ENCODE measurements at regions not wholly inside any gene's neighbourhood (a gene's known extent, or its start where the extent isn't known, plus 50 kb on each side); places are given as distances from the start of the nearest gene placed in this dataset.
"Not testable (repeated sequence)": the region's sequence is repeated elsewhere in the genome, so short reads cannot be mapped to it uniquely, and the experiment has no call there.

GRCh38 chr18:45344680-45345079 lies 270.6 kb upstream of the SLC14A2 start:
- H3K4me3 ChIP-seq; in situ Hi-C loops (cut with MboI); H3K4me1 ChIP-seq (ENCODE audit: control insufficient read depth, insufficient read depth, low read length); H3K79me2 ChIP-seq (ENCODE audit: control insufficient read depth, insufficient read depth, low read length); BruUV-seq (replicated peaks); ATAC-seq; H3K4me2 ChIP-seq (ENCODE audit: control insufficient read depth, insufficient read depth); H2AFZ ChIP-seq (ENCODE audit: control insufficient read depth, low read depth, low read length); FAIRE-seq; RAD21 ChIA-PET (ENCODE audit: unreplicated experiment); H3K27ac ChIP-seq (ENCODE audit: control insufficient read depth, insufficient read depth); POLR2A ChIA-PET; SMC1A ChIA-PET (ENCODE audit: uncharacterized antibody, unreplicated experiment); H3K9ac ChIP-seq (ENCODE audit: control insufficient read depth, insufficient read depth, low read length); DNase-seq (ENCODE audit: low read depth, low spot score); H3K36me3 ChIP-seq (ENCODE audit: control insufficient read depth in 2 of 2, insufficient read depth in 2 of 2, low read length in 1 of 2); H4K20me1 ChIP-seq (ENCODE audit: control insufficient read depth, insufficient read depth); H3K27me3 ChIP-seq (replicated peaks in 1 of 2; ENCODE audit: control insufficient read depth in 2 of 2, insufficient read depth in 2 of 2, low read length in 1 of 2); H3K9me3 ChIP-seq (replicated peaks; ENCODE audit: control insufficient read depth, insufficient read depth, low read length); intact Hi-C loops (cut with micrococcal nuclease; ENCODE audit: unreplicated experiment); CTCF ChIA-PET: not testable (repeated sequence)
- WGBS (ENCODE audit: insufficient coverage, insufficient replicate concordance, low lambda C conversion rate, missing lambda C conversion rate): 12% methylated on average over 6 of the region's 6 CpGs

GRCh38 chr18:45349019-45349418 lies 266.3 kb upstream of the SLC14A2 start:
- no peaks in the 10 kb centered on the region for H3K4me1 ChIP-seq (ENCODE audit: control insufficient read depth, insufficient read depth, low read length)
- RAD21 ChIA-PET (ENCODE audit: unreplicated experiment): no interaction called here

More at GRCh38 chr18:45349019-45349418, 266.3 kb upstream of the SLC14A2 start:
- POLR2A ChIA-PET: interaction anchor here (0.5 kb wide), 1 partner anchor 424 kb away, joined by 4 read pairs; no protein-coding TSS in a partner anchor
- no TSS peak for BruUV-seq (replicated peaks)
- FAIRE-seq (no peak), DNase-seq (ENCODE audit: low read depth, low spot score) (no peak), ATAC-seq (no peak)
- SMC1A ChIA-PET (ENCODE audit: uncharacterized antibody, unreplicated experiment): interaction anchor here (1.5 kb wide), 1 partner anchor 30 kb away, joined by 3 read pairs; no protein-coding TSS in a partner anchor
- no peaks in the 10 kb centered on the region for H3K36me3 ChIP-seq (ENCODE audit: control insufficient read depth in 2 of 2, insufficient read depth in 2 of 2, low read length in 1 of 2)
- WGBS (ENCODE audit: insufficient coverage, insufficient replicate concordance, low lambda C conversion rate, missing lambda C conversion rate): 43% methylated on average over 4 of the region's 4 CpGs
- no peak overlapping the region for H3K9ac ChIP-seq (ENCODE audit: control insufficient read depth, insufficient read depth, low read length)
- H4K20me1 ChIP-seq (ENCODE audit: control insufficient read depth, insufficient read depth): no peaks in the 10 kb centered on the region
- CTCF ChIA-PET: no interaction called here
- peaks cover 0 to 3% of the 10 kb centered on the region in 2 experiments; a peak in 1 of 4 replicates for H3K27me3 ChIP-seq (replicated peaks in 1 of 2; ENCODE audit: control insufficient read depth in 2 of 2, insufficient read depth in 2 of 2, low read length in 1 of 2)
- no peak overlapping the region for H3K4me3 ChIP-seq
- in situ Hi-C loops (cut with MboI) (no loop called here), intact Hi-C loops (cut with micrococcal nuclease; ENCODE audit: unreplicated experiment) (no loop called here)
- no peaks in the 10 kb centered on the region for H3K9me3 ChIP-seq (replicated peaks; ENCODE audit: control insufficient read depth, insufficient read depth, low read length)
- H3K27ac ChIP-seq (ENCODE audit: control insufficient read depth, insufficient read depth): no peak overlapping the region
- no peak overlapping the region for H3K4me2 ChIP-seq (ENCODE audit: control insufficient read depth, insufficient read depth)
- no peaks in the 10 kb centered on the region for H3K79me2 ChIP-seq (ENCODE audit: control insufficient read depth, insufficient read depth, low read length)
- H2AFZ ChIP-seq (ENCODE audit: control insufficient read depth, low read depth, low read length): no peak overlapping the region
- no peak for TF ChIP-seq BRCA1 (IDR thresholded peaks at IDR 0.05; ENCODE audit: low read depth, low read length)

Data from GM12878 (cell line).